ENCODE measurements at regions not wholly inside any gene's neighbourhood (a gene's known extent, or its start where the extent isn't known, plus 50 kb on each side); places are given as distances from the start of the nearest gene placed in this dataset.

DNA sequence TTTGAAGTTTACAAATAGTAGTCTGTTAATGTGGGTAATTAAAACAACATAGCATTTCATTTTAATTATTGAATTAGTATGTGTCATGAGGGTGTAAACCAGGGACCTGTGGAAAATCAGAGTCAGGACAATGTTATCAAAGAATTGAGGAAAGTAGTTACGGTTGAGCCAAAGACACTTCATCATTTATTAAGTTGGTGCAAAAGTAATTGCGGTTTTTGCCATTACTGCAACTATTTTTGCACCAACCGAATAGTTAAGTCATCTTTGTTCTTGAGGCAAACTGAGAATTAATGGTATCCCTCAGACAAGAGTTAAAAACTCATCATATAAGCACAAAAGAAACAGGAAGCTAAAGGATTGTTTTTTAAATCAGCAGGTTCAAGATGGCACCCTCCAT, 593.7 kb downstream of the KCNJ2 start:
- TF ChIP-seq TAF1 (IDR thresholded peaks at IDR 0.05; ENCODE audit: borderline replicate concordance, low read depth, low read length) = no peak
- no peak for TF ChIP-seq POLR2A (IDR thresholded peaks at IDR 0.05; ENCODE audit: low read depth, low read length)
- TF ChIP-seq POLR2AphosphoS5 (IDR thresholded peaks at IDR 0.05; ENCODE audit: low read depth, low read length) = no peak
- FAIRE-seq = no peak
- no peak for DNase-seq (ENCODE audit: insufficient read length)

DNA sequence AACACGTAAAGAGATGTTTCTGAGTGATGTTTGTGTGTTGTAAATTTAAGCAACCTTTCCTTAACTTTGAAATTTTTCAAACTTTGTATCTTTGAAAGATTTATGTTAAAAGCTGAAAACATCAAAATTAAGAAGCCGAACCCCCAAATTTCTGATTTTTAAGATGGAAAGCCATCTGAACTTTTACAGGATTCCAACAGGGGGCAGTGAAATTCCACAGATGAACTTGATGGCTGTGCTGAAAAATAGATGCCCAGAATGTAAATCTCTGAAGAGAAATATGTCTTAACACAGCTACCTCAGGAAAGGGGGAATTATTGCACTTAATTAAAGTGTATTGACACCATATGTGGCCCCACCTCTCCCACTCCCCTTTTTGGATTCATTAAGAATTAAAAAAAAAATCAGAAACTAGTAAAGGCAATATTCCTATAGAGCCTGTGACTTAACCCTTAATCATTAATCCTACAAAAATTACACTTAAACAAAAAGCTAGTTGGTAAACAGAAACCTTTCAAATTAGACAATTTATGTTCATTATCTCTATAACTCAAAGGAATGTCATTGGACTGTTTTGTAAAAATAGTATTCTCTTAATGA, 597.9 kb downstream of the KCNJ2 start:
- TF ChIP-seq TAF1 (IDR thresholded peaks at IDR 0.05; ENCODE audit: borderline replicate concordance, low read depth, low read length) (no peak), POLR2AphosphoS5 (IDR thresholded peaks at IDR 0.05; ENCODE audit: low read depth, low read length) (no peak), POLR2A (IDR thresholded peaks at IDR 0.05; ENCODE audit: low read depth, low read length) (no peak)
- no peak for DNase-seq (ENCODE audit: insufficient read length)
- no peak for FAIRE-seq

DNA sequence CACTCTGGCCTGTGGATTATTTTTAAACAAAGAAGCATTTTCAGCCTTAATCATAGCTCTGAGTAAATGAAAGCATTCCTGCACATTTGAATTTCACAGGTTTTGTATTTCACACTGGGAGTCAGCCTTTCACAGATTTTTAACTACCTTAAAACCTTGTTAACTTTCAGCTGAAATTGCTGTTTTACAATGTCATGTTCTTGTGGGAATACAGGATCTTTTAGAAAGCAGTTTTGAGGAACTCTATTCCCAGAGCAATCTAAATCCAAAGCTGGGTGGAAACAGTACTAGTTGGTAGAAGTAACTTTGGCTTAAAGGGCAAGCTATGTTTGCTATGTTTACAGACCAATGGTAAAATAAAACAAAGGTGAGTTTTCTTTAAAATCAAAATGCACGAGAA, 600.6 kb downstream of the KCNJ2 start:
- FAIRE-seq = no peak
- TF ChIP-seq TAF1 (IDR thresholded peaks at IDR 0.05; ENCODE audit: borderline replicate concordance, low read depth, low read length) (no peak), POLR2A (IDR thresholded peaks at IDR 0.05; ENCODE audit: low read depth, low read length) (no peak), POLR2AphosphoS5 (IDR thresholded peaks at IDR 0.05; ENCODE audit: low read depth, low read length) (no peak)
- no peak for DNase-seq (ENCODE audit: insufficient read length)

DNA sequence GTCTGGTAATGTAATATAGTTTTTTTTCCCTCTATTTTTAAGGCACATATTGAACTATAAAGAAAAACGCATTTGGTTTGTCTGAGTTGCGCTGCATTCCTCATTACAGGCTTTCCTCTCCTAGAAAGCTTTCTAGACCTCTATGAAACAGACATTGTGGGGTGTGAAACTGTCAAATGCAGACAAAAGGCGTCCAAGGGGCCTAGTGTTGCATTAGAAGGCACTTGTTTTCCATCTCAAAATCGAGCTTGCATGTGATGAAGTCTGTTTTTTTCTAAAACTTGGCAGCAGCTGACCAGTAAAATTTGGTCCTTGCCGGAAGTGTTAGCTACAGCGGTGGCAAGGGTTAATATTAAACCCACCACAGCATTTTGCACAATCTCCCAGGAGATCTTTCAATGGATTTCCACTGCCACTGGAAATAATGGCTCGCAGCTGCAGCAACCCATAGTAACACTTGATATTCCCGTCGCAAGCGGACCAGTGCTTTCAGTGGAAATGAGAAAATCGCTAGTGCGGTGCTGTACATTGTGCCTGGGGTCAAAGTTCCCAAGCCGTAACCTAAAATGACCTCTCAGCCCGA, 602.6 kb downstream of the KCNJ2 start:
- no peak for FAIRE-seq
- DNase-seq (ENCODE audit: insufficient read length) = no peak
- TF ChIP-seq POLR2AphosphoS5 (IDR thresholded peaks at IDR 0.05; ENCODE audit: low read depth, low read length) = no peak
- no peak for TF ChIP-seq TAF1 (IDR thresholded peaks at IDR 0.05; ENCODE audit: borderline replicate concordance, low read depth, low read length)
- no peak for TF ChIP-seq POLR2A (IDR thresholded peaks at IDR 0.05; ENCODE audit: low read depth, low read length)

DNA sequence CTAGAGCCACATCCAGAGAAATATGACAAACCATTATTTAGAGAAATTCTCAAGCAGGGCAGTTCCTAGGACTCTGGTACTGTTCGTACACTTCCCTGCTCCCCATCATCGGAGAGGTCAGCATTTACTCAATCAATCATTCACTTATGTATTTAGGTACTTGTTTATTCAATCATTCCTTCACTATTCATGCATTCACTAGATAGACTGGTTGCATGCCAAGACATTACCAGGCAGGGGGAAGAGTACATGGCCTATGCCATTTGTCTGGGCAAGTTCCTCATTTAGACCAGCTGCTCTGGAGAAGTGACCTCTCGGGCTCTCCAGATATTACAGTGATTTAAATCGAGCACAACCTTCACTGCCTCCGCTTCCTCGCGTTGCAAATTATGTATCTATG, 603.4 kb downstream of the KCNJ2 start:
- DNase-seq (ENCODE audit: insufficient read length) = no peak
- no peak for TF ChIP-seq TAF1 (IDR thresholded peaks at IDR 0.05; ENCODE audit: borderline replicate concordance, low read depth, low read length)
- no peak for TF ChIP-seq POLR2AphosphoS5 (IDR thresholded peaks at IDR 0.05; ENCODE audit: low read depth, low read length)
- FAIRE-seq = no peak

DNA sequence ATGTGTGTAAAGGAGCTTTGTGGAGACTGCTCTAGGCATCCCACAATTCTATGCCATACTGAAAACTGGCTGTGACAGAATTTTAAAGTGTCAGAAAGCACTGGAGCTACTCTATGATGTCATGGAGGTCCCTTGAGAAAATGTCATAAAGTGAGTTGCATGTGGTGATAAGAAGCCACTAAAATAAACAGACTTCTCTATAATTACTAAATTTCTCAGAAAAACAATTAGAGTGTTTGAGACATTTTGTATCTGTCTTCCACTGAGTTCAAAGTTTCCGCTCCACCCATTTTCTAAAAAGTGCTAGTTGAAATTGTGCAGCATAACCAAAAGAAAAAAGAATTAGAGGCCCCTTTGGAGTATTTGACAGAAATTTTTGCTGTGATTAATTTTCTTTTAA, 603.9 kb downstream of the KCNJ2 start:
- FAIRE-seq (no peak), DNase-seq (ENCODE audit: insufficient read length) (no peak)
- TF ChIP-seq TAF1 (IDR thresholded peaks at IDR 0.05; ENCODE audit: borderline replicate concordance, low read depth, low read length) (no peak), POLR2A (IDR thresholded peaks at IDR 0.05; ENCODE audit: low read depth, low read length) (no peak), POLR2AphosphoS5 (IDR thresholded peaks at IDR 0.05; ENCODE audit: low read depth, low read length) (no peak)

DNA sequence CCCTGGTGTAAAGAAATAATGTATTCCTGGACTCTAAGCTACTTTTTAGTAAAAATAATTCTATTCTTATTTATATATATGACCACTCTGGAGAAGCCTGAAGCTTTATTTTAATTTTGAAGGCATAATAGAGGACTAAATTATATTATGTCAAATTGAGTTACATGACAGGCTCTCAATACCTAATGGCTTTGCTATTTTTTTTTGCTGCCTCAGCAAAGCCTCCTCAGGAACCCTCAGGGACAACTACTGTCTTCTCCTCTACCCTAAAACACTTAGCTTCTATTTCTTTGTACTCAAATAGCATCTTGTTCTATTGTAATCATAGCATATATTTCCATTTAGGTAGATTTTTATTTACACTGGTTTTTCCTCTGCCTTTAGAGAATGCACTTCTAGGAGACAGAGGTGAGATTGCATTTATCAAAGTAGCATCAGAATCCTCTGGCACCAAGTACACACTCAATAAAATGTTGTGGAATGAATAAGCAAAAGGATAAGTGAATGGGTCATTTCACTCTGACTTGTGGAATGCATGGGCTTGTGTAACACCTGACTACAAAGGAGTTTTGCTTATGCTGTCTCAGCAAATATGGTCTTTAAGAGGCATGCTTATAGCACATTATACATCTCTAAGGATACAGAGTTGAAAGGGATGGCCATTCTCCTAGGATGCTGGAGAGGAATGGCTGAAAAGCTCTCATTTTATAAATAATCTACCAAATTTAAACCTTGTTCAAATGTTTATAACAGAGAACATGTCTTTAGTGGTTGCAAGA, 605.2 kb downstream of the KCNJ2 start:
- no peak for FAIRE-seq
- DNase-seq (ENCODE audit: insufficient read length) = no peak
- no peak for TF ChIP-seq POLR2AphosphoS5 (IDR thresholded peaks at IDR 0.05; ENCODE audit: low read depth, low read length)

DNA sequence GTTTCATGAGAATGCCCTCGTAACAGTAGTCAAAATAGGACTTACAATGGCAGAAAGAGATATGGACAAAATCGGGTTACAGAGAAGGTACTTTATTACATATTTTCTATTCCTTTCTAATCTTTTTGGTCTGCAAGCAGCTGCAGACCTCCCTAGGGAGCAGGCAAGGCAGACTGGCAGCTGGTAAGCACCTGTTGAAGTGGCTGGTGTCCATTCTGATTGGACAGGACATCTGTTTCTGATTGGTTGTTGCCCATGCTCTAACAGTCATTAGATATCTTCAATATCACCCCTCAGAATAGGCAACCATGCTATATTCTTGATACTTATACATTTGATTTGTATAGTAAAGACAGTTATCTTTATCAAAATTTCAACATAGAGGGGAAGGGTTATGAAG, 606.3 kb downstream of the KCNJ2 start:
- no peak for TF ChIP-seq TAF1 (IDR thresholded peaks at IDR 0.05; ENCODE audit: borderline replicate concordance, low read depth, low read length)
- no peak for TF ChIP-seq POLR2AphosphoS5 (IDR thresholded peaks at IDR 0.05; ENCODE audit: low read depth, low read length)
- TF ChIP-seq POLR2A (IDR thresholded peaks at IDR 0.05; ENCODE audit: low read depth, low read length) = no peak
- FAIRE-seq = no peak
- no peak for DNase-seq (ENCODE audit: insufficient read length)

DNA sequence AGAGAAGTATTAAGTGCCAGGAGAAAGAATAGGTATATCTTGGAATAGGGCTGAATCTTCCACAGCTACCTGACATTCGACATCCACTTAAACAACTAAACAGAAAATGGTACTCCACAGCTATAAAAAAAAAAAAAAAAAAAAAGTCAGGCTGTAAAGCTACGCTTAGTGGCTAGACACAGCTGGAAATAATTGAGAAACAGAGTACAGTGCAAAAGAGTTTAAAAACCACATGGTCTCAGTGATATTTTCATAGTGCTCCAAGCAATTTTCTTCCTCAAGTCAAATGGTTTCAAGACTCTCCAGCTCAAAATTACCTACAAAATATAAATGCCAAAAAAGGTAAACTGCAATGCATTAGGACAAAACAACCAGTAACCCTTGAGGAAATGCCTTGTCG, 607.1 kb downstream of the KCNJ2 start:
- FAIRE-seq (no peak), DNase-seq (ENCODE audit: insufficient read length) (no peak)
- no peak for TF ChIP-seq TAF1 (IDR thresholded peaks at IDR 0.05; ENCODE audit: borderline replicate concordance, low read depth, low read length)
- no peak for TF ChIP-seq POLR2A (IDR thresholded peaks at IDR 0.05; ENCODE audit: low read depth, low read length)
- TF ChIP-seq POLR2AphosphoS5 (IDR thresholded peaks at IDR 0.05; ENCODE audit: low read depth, low read length) = no peak

DNA sequence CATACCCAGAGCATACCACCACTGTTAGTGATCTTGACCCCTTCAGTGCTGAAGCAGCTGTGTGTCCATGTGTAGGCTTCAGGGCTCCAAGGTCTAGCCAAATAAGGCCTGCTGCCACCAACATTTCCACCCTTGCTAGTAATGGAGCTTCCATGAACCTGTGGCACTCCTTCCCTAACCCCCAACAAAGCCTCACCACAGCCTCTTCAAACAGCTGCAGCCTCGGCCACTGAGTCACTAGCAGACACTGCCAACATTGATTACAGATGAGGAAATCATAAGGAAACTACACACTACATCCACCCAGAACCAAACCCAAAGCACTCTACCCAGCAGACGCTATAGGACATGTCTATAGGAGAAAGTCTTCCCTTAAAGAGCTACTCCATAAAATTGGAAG, 610.7 kb downstream of the KCNJ2 start:
- FAIRE-seq = no peak
- DNase-seq (ENCODE audit: insufficient read length) = no peak
- TF ChIP-seq POLR2AphosphoS5 (IDR thresholded peaks at IDR 0.05; ENCODE audit: low read depth, low read length) = no peak
- TF ChIP-seq POLR2A (IDR thresholded peaks at IDR 0.05; ENCODE audit: low read depth, low read length) = no peak

DNA sequence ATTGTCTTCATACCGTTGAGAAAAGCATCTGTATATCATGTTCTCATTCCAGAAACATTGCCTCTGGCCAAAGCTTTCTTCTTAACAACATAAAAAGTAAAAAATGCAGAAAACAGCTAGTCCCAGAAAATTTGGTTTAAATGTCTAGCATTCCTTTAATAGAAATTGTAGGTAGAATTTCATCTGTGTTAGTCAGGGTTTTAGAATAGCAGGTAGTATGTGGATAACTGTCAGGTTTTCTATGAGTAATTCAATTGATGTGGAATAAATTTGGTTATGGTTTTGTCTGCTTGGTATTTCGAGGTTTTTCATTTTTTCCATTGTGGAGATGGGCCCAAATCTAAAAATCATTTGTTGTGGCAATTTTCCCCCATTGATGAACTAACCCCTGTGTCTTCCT, 616.7 kb downstream of the KCNJ2 start:
- no peak for FAIRE-seq
- TF ChIP-seq TAF1 (IDR thresholded peaks at IDR 0.05; ENCODE audit: borderline replicate concordance, low read depth, low read length) = no peak
- no peak for TF ChIP-seq POLR2AphosphoS5 (IDR thresholded peaks at IDR 0.05; ENCODE audit: low read depth, low read length)
- TF ChIP-seq POLR2A (IDR thresholded peaks at IDR 0.05; ENCODE audit: low read depth, low read length) = no peak

DNA sequence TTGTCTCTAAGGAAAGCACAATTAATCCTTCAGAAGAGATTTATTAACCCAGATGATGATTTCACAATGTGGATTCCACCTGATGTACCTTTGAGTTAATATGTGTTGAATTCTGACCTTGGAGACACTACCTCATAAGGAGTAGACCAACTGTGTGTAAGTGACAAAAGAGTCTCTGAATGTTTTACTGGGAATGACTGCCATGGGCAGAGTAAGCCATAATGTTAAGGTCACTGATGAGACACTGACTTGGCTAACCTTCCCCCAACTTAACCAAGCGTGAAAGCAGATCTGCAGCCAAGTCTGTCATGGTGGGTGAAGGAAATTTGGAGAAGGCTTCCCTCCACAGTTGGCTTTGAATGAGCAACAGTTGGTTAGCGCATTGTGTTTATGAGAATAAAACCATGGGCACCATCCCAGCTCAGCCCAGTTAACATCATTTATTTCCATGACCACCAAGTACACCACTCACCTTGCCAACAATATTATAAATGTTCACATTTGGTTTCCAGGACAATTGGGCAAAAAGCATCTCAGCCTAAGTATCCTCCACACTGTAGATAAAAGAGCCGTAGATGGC, 618.5 kb downstream of the KCNJ2 start:
- FAIRE-seq (no peak), DNase-seq (ENCODE audit: insufficient read length) (no peak)
- TF ChIP-seq POLR2AphosphoS5 (IDR thresholded peaks at IDR 0.05; ENCODE audit: low read depth, low read length) (no peak), TAF1 (IDR thresholded peaks at IDR 0.05; ENCODE audit: borderline replicate concordance, low read depth, low read length) (no peak), POLR2A (IDR thresholded peaks at IDR 0.05; ENCODE audit: low read depth, low read length) (no peak)

More for the DNA sequence above, 616.7 kb downstream of the KCNJ2 start:
- DNase-seq (ENCODE audit: insufficient read length) = no peak
